ENCODE measurements at regions not wholly inside any gene's neighbourhood (a gene's known extent, or its start where the extent isn't known, plus 50 kb on each side); places are given as distances from the start of the nearest gene placed in this dataset.

GRCh38 chr3:163563485-163563884, 1514.8 kb downstream of the SI start:
- TF ChIP-seq TAF1 (IDR thresholded peaks at IDR 0.05; ENCODE audit: low read depth) = no peak
- no peak for TF ChIP-seq RAD21 (IDR thresholded peaks at IDR 0.05; ENCODE audit: low read depth)
- no peak for TF ChIP-seq NFIC (IDR thresholded peaks at IDR 0.05)
- no peak for TF ChIP-seq YY1 (IDR thresholded peaks at IDR 0.05; ENCODE audit: low read depth)
- no peak for TF ChIP-seq CEBPB (IDR thresholded peaks at IDR 0.05)
- no peak for TF ChIP-seq TEAD4 (IDR thresholded peaks at IDR 0.05)
- TF ChIP-seq MAX (IDR thresholded peaks at IDR 0.05) = no peak
- no peak for TF ChIP-seq CREB1 (IDR thresholded peaks at IDR 0.05; ENCODE audit: low read depth)
- no peak for TF ChIP-seq REST (IDR thresholded peaks at IDR 0.05; ENCODE audit: low read depth)
- no peak for TF ChIP-seq USF1 (IDR thresholded peaks at IDR 0.05)
